ENCODE measurements at regions not wholly inside any gene's neighbourhood (a gene's known extent, or its start where the extent isn't known, plus 50 kb on each side); places are given as distances from the start of the nearest gene placed in this dataset.

DNA sequence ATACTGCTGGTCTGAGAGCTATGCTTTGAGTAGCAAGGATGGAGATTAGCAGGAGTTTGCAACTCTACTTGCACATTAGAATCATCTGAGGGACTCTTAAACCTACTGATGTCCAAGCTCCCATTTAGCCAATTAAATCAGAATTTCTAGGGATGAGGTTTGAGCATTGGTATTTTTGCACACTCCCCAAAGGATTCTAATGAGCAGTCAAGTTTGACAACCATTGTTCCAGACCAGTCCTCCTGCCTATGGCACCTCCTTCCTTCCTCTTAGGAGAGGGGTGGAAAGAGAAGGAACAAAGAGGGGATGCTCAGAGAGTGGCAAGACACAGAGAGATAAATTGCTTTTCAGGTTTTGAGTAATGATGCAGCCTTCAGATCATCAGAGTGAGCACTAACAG, 275.5 kb upstream of the ROPN1 start:
- TF ChIP-seq EZH2 (IDR thresholded peaks at IDR 0.05; ENCODE audit: low read length, missing control alignments): no peak
- TF ChIP-seq, protein P1, sequence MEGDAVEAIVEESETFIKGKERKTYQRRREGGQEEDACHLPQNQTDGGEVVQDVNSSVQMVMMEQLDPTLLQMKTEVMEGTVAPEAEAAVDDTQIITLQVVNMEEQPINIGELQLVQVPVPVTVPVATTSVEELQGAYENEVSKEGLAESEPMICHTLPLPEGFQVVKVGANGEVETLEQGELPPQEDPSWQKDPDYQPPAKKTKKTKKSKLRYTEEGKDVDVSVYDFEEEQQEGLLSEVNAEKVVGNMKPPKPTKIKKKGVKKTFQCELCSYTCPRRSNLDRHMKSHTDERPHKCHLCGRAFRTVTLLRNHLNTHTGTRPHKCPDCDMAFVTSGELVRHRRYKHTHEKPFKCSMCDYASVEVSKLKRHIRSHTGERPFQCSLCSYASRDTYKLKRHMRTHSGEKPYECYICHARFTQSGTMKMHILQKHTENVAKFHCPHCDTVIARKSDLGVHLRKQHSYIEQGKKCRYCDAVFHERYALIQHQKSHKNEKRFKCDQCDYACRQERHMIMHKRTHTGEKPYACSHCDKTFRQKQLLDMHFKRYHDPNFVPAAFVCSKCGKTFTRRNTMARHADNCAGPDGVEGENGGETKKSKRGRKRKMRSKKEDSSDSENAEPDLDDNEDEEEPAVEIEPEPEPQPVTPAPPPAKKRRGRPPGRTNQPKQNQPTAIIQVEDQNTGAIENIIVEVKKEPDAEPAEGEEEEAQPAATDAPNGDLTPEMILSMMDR (conservative IDR thresholded peaks at IDR 0.05 in 1 of 2, IDR thresholded peaks at IDR 0.05 in 1 of 2; ENCODE audit: low read depth in 1 of 2, low read length in 2 of 2): no peak

Data from fibroblast of lung (primary cell).